ENCODE measurements at regions not wholly inside any gene's neighbourhood (a gene's known extent, or its start where the extent isn't known, plus 50 kb on each side); places are given as distances from the start of the nearest gene placed in this dataset.
"Not testable (repeated sequence)": the region's sequence is repeated elsewhere in the genome, so short reads cannot be mapped to it uniquely, and the experiment has no call there.

- no peaks in the 10 kb centered on the region for H3K36me3 Mint-ChIP-seq (ENCODE audit: unreplicated experiment)
- no peak overlapping the region for H3K27ac Mint-ChIP-seq (ENCODE audit: unreplicated experiment)
- TF ChIP-seq CTCF (IDR thresholded peaks at IDR 0.05) = no peak
- no peaks in the 10 kb centered on the region for H3K4me1 Mint-ChIP-seq (ENCODE audit: unreplicated experiment)
- no peaks in the 10 kb centered on the region for H3K9me3 Mint-ChIP-seq (ENCODE audit: unreplicated experiment)
- no peak overlapping the region for H3K4me3 Mint-ChIP-seq (ENCODE audit: unreplicated experiment)
- DNase-seq (ENCODE audit: extremely low spot score, unreplicated experiment) = no peak
- no peaks in the 10 kb centered on the region for H3K27me3 Mint-ChIP-seq (ENCODE audit: unreplicated experiment)
These were observed 387.6 kb upstream of the MAF start for GRCh38 chr16:79988089-79988488.

DNA sequence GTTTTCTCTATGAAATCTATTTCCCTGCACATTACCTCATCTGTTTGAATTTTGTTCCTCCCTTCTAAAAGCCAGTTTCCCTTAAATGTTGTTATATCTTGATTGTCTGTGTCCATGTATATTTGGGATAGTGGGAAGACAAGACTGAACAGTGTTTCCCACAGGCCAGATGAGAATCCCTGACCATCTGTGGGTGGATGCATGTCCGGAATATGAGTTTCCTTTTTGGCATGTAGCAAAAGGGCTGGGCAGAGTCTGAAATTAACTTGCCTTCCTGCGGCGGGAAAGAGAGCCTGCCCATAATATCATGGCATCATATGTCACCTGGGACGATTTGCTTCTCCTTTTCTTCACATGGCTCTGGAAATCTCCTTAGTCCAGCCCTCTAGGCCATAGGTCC, 385.8 kb upstream of the MAF start:
- Mint-ChIP-seq H3K36me3 (ENCODE audit: unreplicated experiment) (no peaks in the 10 kb centered on the region), H3K27ac (ENCODE audit: unreplicated experiment) (no peak overlapping the region), H3K4me3 (ENCODE audit: unreplicated experiment) (no peak overlapping the region), H3K4me1 (ENCODE audit: unreplicated experiment) (no peaks in the 10 kb centered on the region), H3K9me3 (ENCODE audit: unreplicated experiment) (no peaks in the 10 kb centered on the region), H3K27me3 (ENCODE audit: unreplicated experiment) (no peaks in the 10 kb centered on the region)
- no peak for DNase-seq (ENCODE audit: extremely low spot score, unreplicated experiment)
- TF ChIP-seq CTCF (IDR thresholded peaks at IDR 0.05) = no peak

- TF ChIP-seq CTCF (IDR thresholded peaks at IDR 0.05) = no peak
- Mint-ChIP-seq H3K27me3 (ENCODE audit: unreplicated experiment) (no peaks in the 10 kb centered on the region), H3K27ac (ENCODE audit: unreplicated experiment) (no peak overlapping the region), H3K4me3 (ENCODE audit: unreplicated experiment) (no peak overlapping the region), H3K36me3 (ENCODE audit: unreplicated experiment) (no peaks in the 10 kb centered on the region), H3K4me1 (ENCODE audit: unreplicated experiment) (no peaks in the 10 kb centered on the region), H3K9me3 (ENCODE audit: unreplicated experiment) (no peaks in the 10 kb centered on the region)
- DNase-seq (ENCODE audit: extremely low spot score, unreplicated experiment) = no peak
These were observed 385.1 kb upstream of the MAF start for GRCh38 chr16:79985606-79986005.

DNA sequence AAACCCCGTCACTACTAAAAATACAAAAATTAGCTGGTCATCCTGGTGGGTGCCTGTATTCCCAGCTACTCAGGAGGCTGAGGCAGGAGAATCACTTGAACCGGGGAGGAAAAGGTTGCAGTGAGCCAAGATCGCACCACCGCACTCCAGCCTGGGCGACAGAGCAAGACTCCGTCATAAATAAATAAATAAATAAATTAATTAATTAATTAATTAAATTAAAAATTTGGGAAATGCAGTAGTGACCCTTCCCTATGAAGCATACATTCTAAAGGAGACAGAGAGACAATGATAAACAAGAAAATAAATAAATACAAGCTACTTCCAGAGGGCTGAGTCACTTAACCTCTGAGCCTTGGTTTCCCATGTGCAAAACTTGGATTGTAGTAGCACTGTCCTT, 383.6 kb upstream of the MAF start:
- not testable (repeated sequence) for H3K4me3 Mint-ChIP-seq (ENCODE audit: unreplicated experiment); H3K4me1 Mint-ChIP-seq (ENCODE audit: unreplicated experiment); H3K9me3 Mint-ChIP-seq (ENCODE audit: unreplicated experiment); H3K36me3 Mint-ChIP-seq (ENCODE audit: unreplicated experiment); DNase-seq (ENCODE audit: extremely low spot score, unreplicated experiment); H3K27me3 Mint-ChIP-seq (ENCODE audit: unreplicated experiment); H3K27ac Mint-ChIP-seq (ENCODE audit: unreplicated experiment)

GRCh38 chr16:79982862-79983261, 382.3 kb upstream of the MAF start:
- no peak for DNase-seq (ENCODE audit: extremely low spot score, unreplicated experiment)
- TF ChIP-seq CTCF (IDR thresholded peaks at IDR 0.05) = no peak
- H3K36me3 Mint-ChIP-seq (ENCODE audit: unreplicated experiment) = no peaks in the 10 kb centered on the region
- H3K4me1 Mint-ChIP-seq (ENCODE audit: unreplicated experiment) = no peaks in the 10 kb centered on the region
- no peaks in the 10 kb centered on the region for H3K9me3 Mint-ChIP-seq (ENCODE audit: unreplicated experiment)
- H3K27me3 Mint-ChIP-seq (ENCODE audit: unreplicated experiment) = peaks cover 13% of the 10 kb centered on the region
- no peak overlapping the region for H3K27ac Mint-ChIP-seq (ENCODE audit: unreplicated experiment)
- no peak overlapping the region for H3K4me3 Mint-ChIP-seq (ENCODE audit: unreplicated experiment)

DNA sequence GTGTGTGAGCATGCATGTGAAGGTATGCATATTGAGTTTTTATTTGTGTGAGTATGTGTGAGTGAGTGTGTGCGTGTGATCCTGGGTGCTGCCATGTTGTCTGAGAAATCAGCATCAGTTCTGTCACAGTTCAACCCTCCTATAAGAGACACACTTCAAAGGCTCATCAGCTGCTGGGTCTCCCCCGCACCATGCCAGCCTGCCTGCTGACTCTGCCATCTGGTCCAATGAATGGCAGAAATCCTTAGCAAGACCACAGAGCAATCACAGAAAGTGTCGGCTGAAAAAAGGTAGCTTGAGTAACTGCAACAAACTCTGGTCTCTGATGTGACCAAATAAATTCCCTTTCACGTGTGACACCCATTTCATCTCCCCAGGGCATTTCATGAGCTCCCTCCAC, 381.8 kb upstream of the MAF start:
- no peaks in the 10 kb centered on the region for H3K36me3 Mint-ChIP-seq (ENCODE audit: unreplicated experiment)
- H3K27ac Mint-ChIP-seq (ENCODE audit: unreplicated experiment) = no peak overlapping the region
- DNase-seq (ENCODE audit: extremely low spot score, unreplicated experiment) = no peak
- H3K9me3 Mint-ChIP-seq (ENCODE audit: unreplicated experiment) = no peaks in the 10 kb centered on the region
- H3K4me1 Mint-ChIP-seq (ENCODE audit: unreplicated experiment) = no peaks in the 10 kb centered on the region
- TF ChIP-seq CTCF (IDR thresholded peaks at IDR 0.05) = no peak
- H3K27me3 Mint-ChIP-seq (ENCODE audit: unreplicated experiment) = peaks cover 14% of the 10 kb centered on the region
- H3K4me3 Mint-ChIP-seq (ENCODE audit: unreplicated experiment) = no peak overlapping the region

Measured in osteocyte (in vitro differentiated cells).